WERI-Rb-1 (cell line): ENCODE measurements at regions not wholly inside any gene's neighbourhood (a gene's known extent, or its start where the extent isn't known, plus 50 kb on each side); places are given as distances from the start of the nearest gene placed in this dataset.

Experiments
- DNase-seq: peaks from one replicate; pipeline ENCODE4 v3.0.0-alpha.2; 2020
- H3K27ac ChIP-seq: fragments of 250-450 bp; sonication (Bioruptor Pico); 2 replicates; pipeline ENCODE4 v1.5.1; 2020; ENCODE audit warnings: mild to moderate bottlenecking, moderate library complexity
- H3K27me3 ChIP-seq: fragments of 250-450 bp; sonication (Bioruptor Pico); 2 replicates; pipeline ENCODE4 v1.5.1; 2021; ENCODE audit warnings: mild to moderate bottlenecking, low read depth, moderate library complexity; ENCODE audit not compliant: insufficient read depth, severe bottlenecking
- H3K36me3 ChIP-seq: fragments of 250-450 bp; sonication (Bioruptor Pico); 2 replicates; pipeline ENCODE4 v1.5.1; 2020; ENCODE audit warnings: mild to moderate bottlenecking, moderate library complexity
- H3K4me3 ChIP-seq: 2 replicates; pipeline ENCODE4 v1.5.1; 2011; ENCODE audit warnings: low read depth, mild to moderate bottlenecking, control low read depth, low read length
- H3K9me3 ChIP-seq: fragments of 250-450 bp; sonication (Bioruptor Pico); 2 replicates; pipeline ENCODE4 v1.5.1; 2021; ENCODE audit warnings: mild to moderate bottlenecking, moderate library complexity; ENCODE audit not compliant: severe bottlenecking
- TF ChIP-seq, protein P1 (sequence below): IDR thresholded peaks from 2 replicates; pipeline ENCODE4 v1.5.1; 2011; ENCODE audit warnings: low read depth, mild to moderate bottlenecking, control low read depth, inconsistent platforms, low read length

DNA sequence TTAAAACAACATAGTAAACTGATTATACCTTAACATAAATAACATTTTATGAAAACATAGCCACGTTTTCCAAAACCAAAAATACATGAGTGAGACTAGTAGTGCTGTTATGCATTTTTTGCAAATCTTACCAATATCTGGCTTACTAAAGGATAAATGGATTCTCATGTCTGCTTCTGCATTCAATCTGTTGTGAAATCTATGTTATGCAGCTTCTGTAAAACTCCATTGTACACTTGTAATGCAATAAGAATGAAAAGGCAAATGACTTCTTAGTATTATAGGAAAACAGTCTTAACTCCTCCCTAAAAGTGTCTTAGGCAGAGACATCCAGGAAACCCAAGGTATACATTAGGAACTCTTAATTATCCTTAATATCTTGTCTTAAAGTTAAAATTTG is 330.9 kb upstream of the THBS1 start:
- Histone ChIP-seq H3K36me3 (no peaks in the 10 kb centered on the region), H3K4me3 (no peak overlapping the region), H3K27ac (no peak overlapping the region), H3K9me3 (no peaks in the 10 kb centered on the region), H3K27me3 (peaks cover 11% of the 10 kb centered on the region)
- TF ChIP-seq, protein P1, sequence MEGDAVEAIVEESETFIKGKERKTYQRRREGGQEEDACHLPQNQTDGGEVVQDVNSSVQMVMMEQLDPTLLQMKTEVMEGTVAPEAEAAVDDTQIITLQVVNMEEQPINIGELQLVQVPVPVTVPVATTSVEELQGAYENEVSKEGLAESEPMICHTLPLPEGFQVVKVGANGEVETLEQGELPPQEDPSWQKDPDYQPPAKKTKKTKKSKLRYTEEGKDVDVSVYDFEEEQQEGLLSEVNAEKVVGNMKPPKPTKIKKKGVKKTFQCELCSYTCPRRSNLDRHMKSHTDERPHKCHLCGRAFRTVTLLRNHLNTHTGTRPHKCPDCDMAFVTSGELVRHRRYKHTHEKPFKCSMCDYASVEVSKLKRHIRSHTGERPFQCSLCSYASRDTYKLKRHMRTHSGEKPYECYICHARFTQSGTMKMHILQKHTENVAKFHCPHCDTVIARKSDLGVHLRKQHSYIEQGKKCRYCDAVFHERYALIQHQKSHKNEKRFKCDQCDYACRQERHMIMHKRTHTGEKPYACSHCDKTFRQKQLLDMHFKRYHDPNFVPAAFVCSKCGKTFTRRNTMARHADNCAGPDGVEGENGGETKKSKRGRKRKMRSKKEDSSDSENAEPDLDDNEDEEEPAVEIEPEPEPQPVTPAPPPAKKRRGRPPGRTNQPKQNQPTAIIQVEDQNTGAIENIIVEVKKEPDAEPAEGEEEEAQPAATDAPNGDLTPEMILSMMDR, result no peak
- DNase-seq, result no peak

DNA sequence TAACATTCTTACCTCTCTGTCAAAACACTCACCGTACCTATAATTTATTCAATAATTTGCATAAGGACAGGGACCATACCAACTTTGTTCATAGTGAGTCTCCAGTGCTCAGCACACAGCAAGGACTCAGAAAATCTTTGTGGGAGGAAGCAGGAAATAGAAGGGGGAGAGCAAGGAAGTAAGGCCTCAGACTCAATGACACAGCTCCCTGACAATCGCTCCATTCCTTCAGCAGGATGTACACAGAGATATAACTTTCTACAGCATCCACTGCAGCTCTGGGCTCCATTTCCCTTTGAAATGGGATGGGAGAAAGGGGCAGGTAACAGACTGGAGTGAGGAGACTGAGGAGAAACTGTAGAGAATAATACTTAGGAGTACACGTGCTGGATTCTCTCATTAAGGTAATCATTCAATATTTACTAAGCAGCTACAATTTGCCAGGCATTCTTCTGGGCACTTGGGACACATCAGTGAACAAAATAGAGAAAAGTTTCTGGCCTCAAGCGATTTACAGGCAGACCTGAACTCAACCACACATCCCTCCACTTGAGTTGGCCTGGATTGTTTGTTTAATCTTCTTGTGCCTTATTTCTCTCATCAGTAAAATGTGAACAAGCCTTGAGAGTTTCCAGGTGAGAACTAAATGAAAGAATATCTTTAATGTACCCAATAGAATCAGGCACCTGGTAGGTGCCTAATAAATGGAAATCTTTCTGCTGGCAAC is 330.3 kb upstream of the THBS1 start:
- H3K4me3 ChIP-seq, result no peak overlapping the region
- H3K9me3 ChIP-seq, result no peaks in the 10 kb centered on the region
- H3K27me3 ChIP-seq, result peaks cover 11% of the 10 kb centered on the region
- H3K36me3 ChIP-seq, result no peaks in the 10 kb centered on the region
- TF ChIP-seq, protein P1, result no peak
- DNase-seq, result no peak
- no peak overlapping the region for H3K27ac ChIP-seq

DNA sequence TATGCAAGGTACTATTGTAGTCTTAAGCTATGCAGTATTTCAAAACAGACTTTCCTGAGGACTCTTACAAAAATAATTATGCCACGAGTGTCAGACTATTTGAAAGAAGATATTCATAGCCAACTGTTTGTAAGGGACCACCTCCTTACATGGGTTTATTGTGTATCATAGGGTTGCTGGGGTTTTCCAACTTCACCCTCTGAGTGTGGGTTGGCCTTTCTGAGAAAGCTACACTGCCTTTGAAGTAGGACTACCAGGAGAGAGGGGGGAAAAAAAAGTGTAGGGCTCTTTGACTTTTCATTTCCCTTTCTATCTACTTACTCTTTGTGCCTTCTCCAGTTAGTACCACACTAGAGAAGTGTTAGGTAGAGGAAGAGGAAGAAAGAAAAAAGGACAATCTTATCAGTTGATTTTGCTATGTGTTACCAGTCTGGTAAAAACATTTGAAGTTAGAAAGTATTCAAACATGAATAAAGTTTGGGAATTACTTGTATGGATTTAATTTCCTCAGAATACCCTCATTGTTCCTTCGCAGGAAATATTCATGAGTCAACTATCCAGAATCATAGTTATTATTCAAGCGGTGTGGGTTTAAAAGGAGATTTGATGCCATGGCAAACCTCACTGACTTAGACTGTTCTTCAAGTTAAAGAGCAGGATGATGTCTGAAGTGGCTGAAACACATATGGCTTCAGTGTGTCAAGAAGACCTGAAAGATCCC is 329.3 kb upstream of the THBS1 start:
- Histone ChIP-seq H3K9me3 (no peaks in the 10 kb centered on the region), H3K27me3 (peaks cover 11% of the 10 kb centered on the region), H3K27ac (no peak overlapping the region), H3K4me3 (no peak overlapping the region), H3K36me3 (no peaks in the 10 kb centered on the region)
- no peak for DNase-seq
- TF ChIP-seq, protein P1, result no peak

DNA sequence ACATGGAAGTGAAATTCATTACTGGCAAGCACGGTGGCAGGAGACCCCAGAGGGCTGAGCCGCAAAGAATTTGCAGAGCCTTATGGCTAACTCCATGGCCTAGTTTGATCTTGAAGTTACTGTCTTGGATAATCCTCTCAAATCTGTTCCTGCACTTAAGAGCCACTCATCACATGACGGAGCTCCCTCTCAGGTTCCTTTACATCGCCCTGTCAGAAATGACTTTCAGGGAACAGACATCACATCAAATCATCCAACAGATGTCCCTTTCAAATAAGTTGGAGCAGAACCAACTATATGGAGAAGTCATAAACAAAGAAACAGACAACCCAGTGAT is 328.8 kb upstream of the THBS1 start:
- TF ChIP-seq, protein P1, result no peak
- no peak overlapping the region for H3K27ac ChIP-seq

DNA sequence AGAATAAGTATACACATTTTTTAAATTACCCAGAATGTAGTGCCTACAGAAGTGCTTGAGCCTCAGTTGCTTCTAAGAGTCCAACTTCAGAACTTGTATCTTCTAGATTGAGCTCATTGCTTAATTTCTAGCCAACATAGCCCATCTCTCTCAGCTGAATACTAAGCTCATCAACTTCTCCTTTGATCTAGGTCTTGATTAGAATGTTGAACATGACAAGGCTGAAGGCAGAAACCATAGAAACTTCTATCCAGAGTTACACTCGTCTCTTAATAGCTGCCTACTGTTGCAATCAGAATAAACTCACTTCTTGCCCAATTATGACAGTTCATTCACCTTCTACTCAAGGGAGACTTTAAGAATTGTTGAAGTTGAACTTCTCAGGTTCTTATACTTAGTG is 327.3 kb upstream of the THBS1 start:
- DNase-seq, result no peak
- Histone ChIP-seq H3K9me3 (no peaks in the 10 kb centered on the region), H3K27ac (no peak overlapping the region), H3K4me3 (no peak overlapping the region), H3K36me3 (no peaks in the 10 kb centered on the region), H3K27me3 (peaks cover 11% of the 10 kb centered on the region)
- TF ChIP-seq, protein P1, result no peak

More for the DNA sequence above, 328.8 kb upstream of the THBS1 start:
- Histone ChIP-seq H3K9me3 (no peaks in the 10 kb centered on the region), H3K4me3 (no peak overlapping the region), H3K27me3 (peaks cover 11% of the 10 kb centered on the region), H3K36me3 (no peaks in the 10 kb centered on the region)
- DNase-seq, result peak; percentile 54
